ENCODE measurements at regions not wholly inside any gene's neighbourhood (a gene's known extent, or its start where the extent isn't known, plus 50 kb on each side); places are given as distances from the start of the nearest gene placed in this dataset.

DNA sequence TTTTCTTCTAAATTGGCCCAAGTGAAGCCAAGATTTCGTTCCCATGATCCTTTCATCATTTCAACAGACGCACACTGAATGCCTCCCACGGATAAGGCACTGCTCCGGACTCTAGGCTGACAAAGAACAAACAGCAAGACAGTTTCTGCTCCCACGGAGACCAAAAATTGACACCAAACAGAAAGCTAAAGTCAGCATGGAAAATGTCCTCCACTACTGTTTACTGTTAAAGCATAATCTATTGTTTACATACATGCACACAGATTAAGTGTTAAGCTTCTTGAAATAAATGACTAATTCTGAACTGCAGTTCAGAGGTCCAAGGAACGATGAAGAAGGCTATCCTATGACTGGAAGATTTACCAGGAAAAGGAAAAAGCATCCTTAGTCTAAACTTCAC, 199.6 kb downstream of the AASDH start:
- no peaks in the 10 kb centered on the region for H3K36me3 ChIP-seq (replicated peaks; ENCODE audit: insufficient read depth, low read depth)
- TF ChIP-seq, protein P1, sequence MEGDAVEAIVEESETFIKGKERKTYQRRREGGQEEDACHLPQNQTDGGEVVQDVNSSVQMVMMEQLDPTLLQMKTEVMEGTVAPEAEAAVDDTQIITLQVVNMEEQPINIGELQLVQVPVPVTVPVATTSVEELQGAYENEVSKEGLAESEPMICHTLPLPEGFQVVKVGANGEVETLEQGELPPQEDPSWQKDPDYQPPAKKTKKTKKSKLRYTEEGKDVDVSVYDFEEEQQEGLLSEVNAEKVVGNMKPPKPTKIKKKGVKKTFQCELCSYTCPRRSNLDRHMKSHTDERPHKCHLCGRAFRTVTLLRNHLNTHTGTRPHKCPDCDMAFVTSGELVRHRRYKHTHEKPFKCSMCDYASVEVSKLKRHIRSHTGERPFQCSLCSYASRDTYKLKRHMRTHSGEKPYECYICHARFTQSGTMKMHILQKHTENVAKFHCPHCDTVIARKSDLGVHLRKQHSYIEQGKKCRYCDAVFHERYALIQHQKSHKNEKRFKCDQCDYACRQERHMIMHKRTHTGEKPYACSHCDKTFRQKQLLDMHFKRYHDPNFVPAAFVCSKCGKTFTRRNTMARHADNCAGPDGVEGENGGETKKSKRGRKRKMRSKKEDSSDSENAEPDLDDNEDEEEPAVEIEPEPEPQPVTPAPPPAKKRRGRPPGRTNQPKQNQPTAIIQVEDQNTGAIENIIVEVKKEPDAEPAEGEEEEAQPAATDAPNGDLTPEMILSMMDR (IDR thresholded peaks at IDR 0.05; ENCODE audit: poor library complexity) = no peak
- no peak for TF ChIP-seq EZH2 (IDR thresholded peaks at IDR 0.05; ENCODE audit: borderline replicate concordance)
- TF ChIP-seq EZH2phosphoT487 (IDR thresholded peaks at IDR 0.05; ENCODE audit: low read depth, severe bottlenecking, unreplicated experiment) = no peak
- peaks cover 11% of the 10 kb centered on the region for H3K4me1 ChIP-seq (ENCODE audit: insufficient read depth)
- no peaks in the 10 kb centered on the region for H3K9me3 ChIP-seq (ENCODE audit: low read depth)
- H3K27ac ChIP-seq = peak overlapping the region; percentile 47
- H3K4me3 ChIP-seq = no peak overlapping the region
- no peaks in the 10 kb centered on the region for H3K27me3 ChIP-seq
- WGBS (ENCODE audit: low lambda C conversion rate, missing lambda C conversion rate) = 35% methylated on average over 6 of the region's 6 CpGs
- H3K4me2 ChIP-seq = peak overlapping the region; percentile 49
- no peaks in the 10 kb centered on the region for H4K20me1 ChIP-seq (ENCODE audit: insufficient read depth, poor library complexity, severe bottlenecking)
- H3K79me2 ChIP-seq = no peaks in the 10 kb centered on the region
- no peaks in the 10 kb centered on the region for H3K9me2 ChIP-seq (replicated peaks; ENCODE audit: insufficient read depth)
- no peak overlapping the region for H2AFZ ChIP-seq
- DNase-seq (ENCODE audit: low spot score) = peak; percentile 23

DNA sequence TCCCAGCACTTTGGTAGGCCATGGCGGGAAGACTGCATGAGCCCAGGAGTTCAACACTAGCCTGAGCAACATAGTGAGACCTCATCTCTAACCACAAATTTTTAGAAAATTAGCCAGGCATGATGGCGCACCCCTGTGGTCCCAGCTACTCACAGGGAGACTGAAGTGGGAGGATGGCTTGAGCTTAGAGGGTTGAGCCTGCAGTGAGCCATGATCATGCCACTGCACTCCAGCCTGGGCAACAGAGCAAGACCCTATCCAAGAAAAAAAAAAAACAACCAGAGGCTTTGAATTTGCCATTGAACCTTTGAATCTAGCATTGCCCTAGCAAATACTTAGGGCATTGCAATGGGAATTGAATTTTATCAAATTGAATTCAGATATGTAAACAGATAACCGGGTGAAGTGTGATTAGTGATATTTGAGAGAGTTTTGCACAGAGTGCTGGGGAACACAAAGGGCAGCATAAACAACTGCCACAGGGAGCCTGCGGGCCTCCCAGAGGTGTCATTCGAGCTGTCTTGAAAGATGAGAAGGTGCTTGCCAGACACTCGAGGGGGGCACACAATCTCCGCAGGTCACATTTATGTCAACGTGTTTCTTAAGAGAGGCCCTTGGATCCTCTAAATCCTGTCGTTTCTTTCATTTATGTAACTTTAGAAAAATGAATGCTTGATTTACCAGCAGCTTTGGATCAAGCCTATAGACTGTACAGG, 200.3 kb downstream of the AASDH start:
- TF ChIP-seq, protein P1 (IDR thresholded peaks at IDR 0.05; ENCODE audit: poor library complexity) = no peak
- TF ChIP-seq EZH2phosphoT487 (IDR thresholded peaks at IDR 0.05; ENCODE audit: low read depth, severe bottlenecking, unreplicated experiment) (no peak), EZH2 (IDR thresholded peaks at IDR 0.05; ENCODE audit: borderline replicate concordance) (no peak)
- H3K4me2 ChIP-seq = peak overlapping the region; percentile 49
- no peaks in the 10 kb centered on the region for H3K79me2 ChIP-seq
- H3K27me3 ChIP-seq = no peaks in the 10 kb centered on the region
- H3K9me3 ChIP-seq (ENCODE audit: low read depth) = no peaks in the 10 kb centered on the region
- H3K27ac ChIP-seq = peak overlapping the region; percentile 47
- H2AFZ ChIP-seq = no peak overlapping the region
- no peak for DNase-seq (ENCODE audit: low spot score)
- no peak overlapping the region for H3K4me3 ChIP-seq
- no peaks in the 10 kb centered on the region for H3K9me2 ChIP-seq (replicated peaks; ENCODE audit: insufficient read depth)
- no peaks in the 10 kb centered on the region for H4K20me1 ChIP-seq (ENCODE audit: insufficient read depth, poor library complexity, severe bottlenecking)
- 40% methylated on average over 9 of the region's 9 CpGs for WGBS (ENCODE audit: low lambda C conversion rate, missing lambda C conversion rate)
- H3K36me3 ChIP-seq (replicated peaks; ENCODE audit: insufficient read depth, low read depth) = no peaks in the 10 kb centered on the region
- peaks cover 11% of the 10 kb centered on the region for H3K4me1 ChIP-seq (ENCODE audit: insufficient read depth)

DNA sequence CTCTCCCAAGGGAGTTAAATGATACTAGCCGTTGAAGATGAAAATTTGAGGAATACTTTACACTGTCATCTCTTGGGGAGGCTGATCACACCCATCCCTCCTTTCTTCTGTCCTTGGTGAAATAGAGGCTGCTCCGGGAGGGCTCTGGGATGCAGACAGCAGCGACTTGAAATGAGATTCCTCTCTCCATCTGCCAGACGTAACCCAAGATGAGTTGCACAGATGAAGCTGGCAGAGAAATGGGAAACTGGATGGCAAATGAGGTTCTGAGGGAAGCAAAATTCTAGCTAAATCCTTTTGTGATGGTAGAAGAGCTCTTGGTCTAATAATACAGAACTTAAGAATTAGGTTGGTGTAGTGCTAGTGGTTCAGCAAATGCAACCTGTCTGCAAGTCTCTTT, 201.4 kb downstream of the AASDH start:
- WGBS (ENCODE audit: low lambda C conversion rate, missing lambda C conversion rate) = 95% methylated on average over 4 of the region's 4 CpGs
- H3K4me1 ChIP-seq (ENCODE audit: insufficient read depth) = peaks cover 11% of the 10 kb centered on the region
- H3K4me3 ChIP-seq = no peak overlapping the region
- no peak for TF ChIP-seq EZH2 (IDR thresholded peaks at IDR 0.05; ENCODE audit: borderline replicate concordance)
- TF ChIP-seq EZH2phosphoT487 (IDR thresholded peaks at IDR 0.05; ENCODE audit: low read depth, severe bottlenecking, unreplicated experiment) = no peak
- TF ChIP-seq, protein P1 (IDR thresholded peaks at IDR 0.05; ENCODE audit: poor library complexity) = no peak
- no peak for DNase-seq (ENCODE audit: low spot score)
- no peaks in the 10 kb centered on the region for H4K20me1 ChIP-seq (ENCODE audit: insufficient read depth, poor library complexity, severe bottlenecking)
- no peaks in the 10 kb centered on the region for H3K27me3 ChIP-seq
- H2AFZ ChIP-seq = no peak overlapping the region
- no peak overlapping the region for H3K27ac ChIP-seq
- H3K9me2 ChIP-seq (replicated peaks; ENCODE audit: insufficient read depth) = no peaks in the 10 kb centered on the region
- no peak overlapping the region for H3K4me2 ChIP-seq
- H3K79me2 ChIP-seq = no peaks in the 10 kb centered on the region
- no peaks in the 10 kb centered on the region for H3K9me3 ChIP-seq (ENCODE audit: low read depth)
- H3K36me3 ChIP-seq (replicated peaks; ENCODE audit: insufficient read depth, low read depth) = no peaks in the 10 kb centered on the region
